Activated CD8-positive, alpha-beta memory T cell treated with anti-CD3 and anti-CD28 coated beads, Interleukin-2, amount 50 U/mL, for 24 hours (primary cell): ENCODE measurements at regions not wholly inside any gene's neighbourhood (a gene's known extent, or its start where the extent isn't known, plus 50 kb on each side); places are given as distances from the start of the nearest gene placed in this dataset.

Source experiments
- DNase-seq: peaks from one replicate; pipeline ENCODE4 v3.0.0-alpha.2; 2020; ENCODE audit errors: extremely low read depth

- DNase-seq, result no peak
Measured at GRCh38 chr20:16946097-16946496, 197.9 kb downstream of the OTOR start.

- DNase-seq, result no peak
Measured at GRCh38 chr20:16947479-16947878, 199.3 kb downstream of the OTOR start.

DNA sequence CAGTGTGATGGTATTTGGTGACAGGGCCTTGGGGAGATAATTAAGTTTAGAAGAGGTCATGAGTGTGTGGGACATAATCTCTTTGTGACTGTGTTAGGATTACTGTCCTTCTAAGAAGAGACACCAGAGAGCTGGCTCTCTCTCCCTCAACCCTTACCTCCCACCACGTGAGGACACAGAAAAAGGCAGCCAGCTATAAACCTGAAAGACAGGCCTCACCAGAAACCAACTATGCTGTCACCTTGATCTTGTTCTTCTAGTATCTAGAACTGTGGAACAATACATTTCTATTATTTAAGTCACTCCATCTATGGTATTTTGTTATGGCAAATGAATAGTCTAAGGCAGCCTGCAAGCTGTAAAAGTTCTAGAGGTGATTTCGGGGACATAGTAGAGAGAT lies 203.7 kb downstream of the OTOR start:
- DNase-seq, result no peak

- DNase-seq, result no peak
Measured at GRCh38 chr20:16952965-16953364, 204.8 kb downstream of the OTOR start.

GRCh38 chr20:16953858-16954257 lies 205.7 kb downstream of the OTOR start:
- no peak for DNase-seq

DNA sequence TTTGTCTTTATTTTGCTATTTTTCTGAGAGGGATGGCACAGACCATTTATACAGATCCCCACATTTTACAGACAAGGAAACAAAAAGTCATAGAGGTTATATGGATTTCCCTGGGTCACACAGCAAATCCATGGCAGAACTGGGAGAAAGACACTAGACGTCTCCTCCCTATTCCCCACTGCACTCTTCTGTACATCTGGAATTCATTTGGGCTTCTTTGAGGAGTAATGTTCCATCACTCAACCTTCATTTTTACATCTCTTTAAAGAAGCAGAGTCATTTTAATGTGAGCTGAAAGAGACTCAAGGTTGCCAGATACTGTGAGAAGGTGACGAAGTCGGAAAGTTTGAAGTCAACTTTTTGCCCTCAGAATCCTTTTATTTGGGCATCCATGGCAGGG lies 207.3 kb downstream of the OTOR start:
- no peak for DNase-seq

GRCh38 chr20:16955971-16956370 lies 207.8 kb downstream of the OTOR start:
- no peak for DNase-seq

DNA sequence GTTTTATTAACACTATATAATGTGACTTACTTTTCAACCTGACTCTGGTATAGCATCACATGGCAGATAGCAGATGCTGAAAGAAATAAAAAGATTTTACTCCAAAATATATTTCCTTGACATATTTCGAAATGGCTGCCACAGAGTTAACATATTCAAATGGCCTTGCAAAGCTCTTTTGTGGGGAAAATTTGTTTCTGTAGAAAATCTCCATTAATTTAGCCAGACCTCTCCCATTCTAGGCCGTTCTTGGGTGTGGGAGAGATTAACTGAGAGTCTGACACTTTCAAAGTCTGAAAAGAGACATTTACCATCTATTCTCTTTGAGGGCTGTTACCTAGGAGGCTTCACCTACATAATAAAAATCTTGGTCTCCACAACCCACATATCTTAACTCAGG lies 217.2 kb downstream of the OTOR start:
- DNase-seq, result no peak

- DNase-seq, result no peak
Measured at GRCh38 chr20:16966276-16966880, 218.2 kb downstream of the OTOR start.

- DNase-seq, result no peak
Measured at GRCh38 chr20:16968099-16968498, 219.9 kb downstream of the OTOR start.

GRCh38 chr20:16970776-16971175 lies 222.6 kb downstream of the OTOR start:
- DNase-seq, result no peak

GRCh38 chr20:16974080-16974854 lies 226.1 kb downstream of the OTOR start:
- no peak for DNase-seq

DNA sequence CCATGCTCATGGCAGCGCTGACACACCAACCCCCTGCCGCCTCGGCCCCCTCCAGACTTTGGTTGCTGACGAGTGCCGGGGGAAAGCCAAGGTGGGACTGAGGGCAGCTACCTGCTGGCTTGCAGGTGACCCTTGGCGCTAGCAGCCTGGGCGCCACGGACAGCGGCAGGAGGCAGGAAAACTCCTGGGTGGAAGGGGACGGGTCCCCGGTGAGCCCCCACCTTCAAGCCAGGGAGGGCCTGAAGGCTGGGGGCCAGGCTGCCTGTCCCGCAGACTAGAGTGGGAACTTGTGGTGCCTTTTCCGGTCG lies 226.7 kb downstream of the OTOR start:
- no peak for DNase-seq

DNA sequence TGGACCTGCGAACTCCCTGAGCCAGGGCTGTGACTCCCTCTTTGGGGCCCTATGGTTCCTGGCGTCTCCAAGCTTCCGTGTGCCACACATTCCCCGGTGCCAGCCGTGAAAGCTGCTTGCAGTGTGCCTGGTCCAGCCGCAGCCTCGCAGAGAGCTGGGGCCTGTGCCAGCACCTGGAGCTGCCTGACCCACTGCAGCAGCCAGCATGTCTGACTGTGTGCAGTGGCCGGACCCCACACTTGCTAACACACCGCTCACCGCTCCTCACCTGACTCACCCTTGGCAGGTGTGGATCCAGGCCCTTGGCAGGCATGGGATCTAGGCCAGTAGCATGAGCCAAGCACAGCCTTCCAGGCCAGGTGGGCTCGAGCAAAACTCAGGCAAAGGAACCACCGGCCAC lies 227.5 kb downstream of the OTOR start:
- DNase-seq, result no peak

DNA sequence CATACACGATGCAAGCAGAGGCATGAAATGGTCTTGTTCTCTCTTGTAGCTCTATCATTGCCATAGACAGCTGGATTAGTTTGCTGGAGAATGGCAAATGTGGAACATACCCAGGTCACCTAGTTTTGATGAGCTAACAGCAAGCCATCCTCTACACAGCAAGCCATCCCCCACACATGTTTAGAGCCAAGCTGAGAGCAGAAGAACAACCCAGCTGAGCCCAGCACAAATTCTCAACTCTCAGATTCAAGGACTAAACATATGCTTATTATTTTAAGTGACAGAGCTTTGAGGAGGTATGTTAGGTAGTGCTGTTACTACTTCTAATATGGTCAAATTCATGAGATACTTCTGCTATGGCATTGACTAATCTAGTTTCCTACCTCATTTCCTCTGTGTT lies 230.3 kb downstream of the OTOR start:
- DNase-seq, result no peak

- DNase-seq, result no peak
Measured at GRCh38 chr20:16982091-16982726, 234.1 kb downstream of the OTOR start.

DNA sequence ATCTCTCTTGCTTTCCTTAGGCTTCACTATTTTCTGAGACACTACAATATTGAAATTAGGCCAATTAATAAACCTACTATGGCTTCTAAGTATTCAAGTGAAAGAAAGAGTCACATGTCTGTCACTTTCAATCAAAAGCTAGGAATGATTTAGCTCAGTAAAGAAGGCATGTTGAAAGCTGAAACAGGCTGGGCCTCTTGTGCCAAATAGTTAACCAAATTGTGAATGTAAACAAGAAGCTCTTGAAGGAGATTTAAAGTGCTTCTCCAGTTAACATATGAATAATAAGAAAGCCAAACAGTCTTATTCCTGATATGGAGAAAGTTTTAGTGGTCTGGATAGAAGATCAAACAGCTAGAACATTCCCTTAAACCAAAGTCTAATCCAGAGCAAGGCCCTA lies 236.3 kb downstream of the OTOR start:
- no peak for DNase-seq

DNA sequence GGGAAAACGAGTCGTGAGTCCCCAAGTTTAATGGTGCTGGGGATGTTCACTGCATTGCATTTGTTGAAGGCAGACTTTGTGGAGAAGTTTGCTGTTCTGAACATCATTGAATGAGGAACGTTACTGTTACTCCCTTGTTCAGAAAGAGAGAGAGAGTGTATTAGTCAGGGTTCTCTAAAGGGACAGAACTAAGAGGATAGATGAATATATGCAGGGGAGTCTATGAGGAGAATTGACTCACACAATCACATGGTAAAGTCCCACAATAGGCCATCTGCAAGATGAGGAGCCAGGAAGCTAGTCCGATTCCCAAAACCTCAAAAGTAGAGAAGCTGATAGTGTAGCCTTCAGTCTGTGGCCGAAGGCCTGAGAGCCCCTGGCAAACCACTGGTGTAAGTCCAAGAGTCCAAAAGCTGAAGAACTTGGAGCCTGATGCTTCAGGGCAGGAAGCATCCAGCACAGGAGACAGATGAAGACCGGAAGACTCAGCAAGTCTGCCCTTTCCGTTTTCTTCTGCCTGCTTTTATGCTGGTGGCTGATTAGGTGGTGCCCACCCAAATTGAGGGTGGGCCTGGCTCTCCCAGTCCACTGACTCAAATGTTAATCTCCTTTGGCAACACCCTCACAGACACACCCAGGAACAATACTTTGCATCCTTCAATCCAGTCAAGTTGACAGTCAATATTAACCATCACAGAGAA lies 223.5 kb upstream of the PCSK2 start:
- no peak for DNase-seq

- DNase-seq, result no peak
Measured at GRCh38 chr20:17010181-17010580, 216.7 kb upstream of the PCSK2 start.

- DNase-seq, result no peak
Measured at GRCh38 chr20:17012546-17013226, 214.2 kb upstream of the PCSK2 start.

DNA sequence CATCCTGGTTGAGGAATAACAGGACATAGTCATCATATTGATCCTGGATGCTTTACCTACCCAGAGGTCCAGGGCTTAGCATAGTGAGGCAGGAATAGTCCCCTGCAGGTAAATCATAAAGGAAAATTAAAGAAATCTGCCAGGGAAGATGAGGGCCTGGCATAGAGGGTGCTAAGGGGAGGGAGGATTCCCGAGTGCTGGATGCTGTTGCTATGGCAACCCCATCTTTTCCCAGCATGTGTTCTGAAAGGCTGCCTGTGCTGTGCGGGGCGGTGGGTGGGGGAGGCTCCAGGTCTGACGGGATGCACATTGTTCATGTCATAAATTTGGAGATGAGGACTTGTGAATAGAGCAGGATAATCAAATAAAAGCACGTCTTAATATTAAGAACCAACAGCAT lies 212.6 kb upstream of the PCSK2 start:
- no peak for DNase-seq

DNA sequence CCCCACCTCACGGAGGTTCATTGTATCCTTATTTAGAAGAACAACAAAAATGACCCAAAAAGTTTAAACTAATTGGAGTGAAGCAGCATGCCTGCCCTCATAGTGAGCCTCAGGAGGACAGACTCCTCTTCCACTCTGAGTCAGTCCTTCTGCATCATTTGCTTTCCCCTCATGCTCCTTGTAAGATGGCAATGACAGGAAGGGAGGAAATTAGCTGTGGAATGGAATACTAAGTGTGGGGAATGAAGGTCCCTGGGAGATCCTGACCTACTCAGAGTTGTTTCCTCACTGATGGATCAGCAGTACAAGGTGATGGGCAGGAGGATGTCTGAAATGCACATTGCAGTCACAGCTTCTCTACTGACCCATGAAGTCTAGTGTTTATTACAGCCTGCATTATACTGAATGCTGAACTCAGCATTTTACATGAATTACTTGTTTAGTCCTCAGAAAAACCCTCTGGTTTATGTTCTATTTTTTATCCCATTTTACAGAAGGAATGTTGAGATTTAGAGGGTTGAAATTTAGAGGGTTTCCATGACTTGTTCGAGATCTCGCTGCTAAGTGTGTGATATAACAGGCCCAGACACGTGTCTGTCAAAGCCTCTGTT lies 212.0 kb upstream of the PCSK2 start:
- DNase-seq, result no peak
